ENCODE measurements at regions not wholly inside any gene's neighbourhood (a gene's known extent, or its start where the extent isn't known, plus 50 kb on each side); places are given as distances from the start of the nearest gene placed in this dataset.
A peak's percentile ranks its signal among the peaks of the same experiment; 100 is the strongest.

DNA sequence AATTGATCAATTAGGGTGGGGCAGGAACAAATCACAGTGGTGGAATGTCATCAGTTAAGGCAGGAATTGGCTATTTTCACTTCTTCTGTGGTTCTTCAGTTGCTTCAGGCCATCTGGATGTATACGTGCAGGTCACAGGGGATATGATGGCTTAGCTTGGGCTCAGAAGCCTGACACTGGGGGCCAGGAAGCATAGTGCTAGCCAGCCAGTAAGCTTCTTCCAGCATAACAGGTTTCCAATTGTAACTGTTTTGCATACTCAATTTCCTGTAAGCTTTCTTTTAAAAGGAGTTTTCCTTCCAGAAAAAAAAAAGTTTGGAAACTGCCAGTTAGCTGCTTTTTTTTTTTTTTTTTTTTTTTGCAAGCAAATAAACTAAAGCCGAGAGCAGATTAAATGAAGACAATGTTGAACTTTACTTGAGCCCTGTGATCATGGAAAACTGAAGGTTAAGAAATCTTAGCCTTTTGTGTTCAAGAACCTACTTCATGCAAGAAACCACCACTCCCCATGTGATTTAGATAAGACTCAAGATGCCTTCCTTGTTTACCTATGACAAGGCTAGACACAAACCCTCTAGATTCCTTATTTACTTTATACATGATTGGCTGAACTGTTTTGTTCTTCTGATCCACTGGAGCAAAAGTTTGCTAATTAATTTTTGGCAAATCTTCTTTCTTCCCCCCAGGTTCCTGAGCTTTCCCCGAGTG lies 126.9 kb upstream of the LINC00305 start:
- DNase-seq: no peak

DNA sequence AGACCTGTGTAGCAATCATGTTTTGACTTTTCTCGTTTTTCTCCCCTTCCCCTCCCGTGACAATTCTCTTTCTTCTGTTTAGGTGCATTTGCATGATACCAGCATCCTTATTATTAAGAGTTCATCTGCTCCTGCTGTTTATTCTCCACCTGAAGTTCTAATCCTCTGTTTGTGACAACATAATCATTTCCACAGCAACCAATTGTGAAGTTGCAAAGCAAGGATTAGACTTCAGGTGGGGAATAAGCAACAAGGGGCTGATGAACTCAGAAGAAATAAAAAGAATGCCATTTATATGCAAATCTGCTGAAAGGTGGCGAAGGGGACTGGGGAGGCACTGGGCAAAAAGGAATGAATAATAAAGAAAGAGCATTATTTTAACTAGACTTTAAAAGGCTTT lies 124.8 kb upstream of the LINC00305 start:
- DNase-seq: no peak

DNA sequence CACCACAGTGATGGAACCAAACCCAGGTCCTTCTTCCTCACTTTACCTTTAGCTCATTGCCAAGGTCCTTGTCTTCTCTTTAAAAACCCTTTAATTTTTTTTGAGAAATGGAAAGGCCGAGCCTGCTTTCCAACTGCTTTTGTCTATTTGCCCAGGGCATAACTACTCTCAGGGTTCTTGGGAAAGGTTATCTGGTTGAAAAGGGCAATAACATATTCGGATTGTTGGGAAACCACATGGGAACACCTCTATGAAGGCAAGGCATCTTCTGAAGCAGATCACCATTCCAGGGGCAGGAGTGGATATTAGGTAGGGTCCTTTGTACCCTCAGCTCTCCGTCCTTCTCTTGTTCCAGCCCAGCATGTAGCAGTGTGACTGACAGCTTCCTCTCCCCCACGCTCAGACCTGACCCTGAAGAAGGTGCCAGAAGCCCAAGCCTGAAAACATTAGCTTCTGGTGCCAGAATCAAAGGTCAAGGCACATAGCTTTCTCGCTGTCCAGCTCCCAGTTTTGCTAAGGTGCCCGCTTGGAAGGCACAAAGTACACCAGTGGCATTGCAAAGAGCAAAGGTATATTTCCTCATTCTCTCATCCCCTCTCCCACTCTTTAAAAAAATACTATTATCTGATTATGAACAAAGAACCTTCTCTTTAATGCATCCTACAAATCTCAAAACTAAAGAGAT lies 123.2 kb upstream of the LINC00305 start:
- no peak for DNase-seq

DNA sequence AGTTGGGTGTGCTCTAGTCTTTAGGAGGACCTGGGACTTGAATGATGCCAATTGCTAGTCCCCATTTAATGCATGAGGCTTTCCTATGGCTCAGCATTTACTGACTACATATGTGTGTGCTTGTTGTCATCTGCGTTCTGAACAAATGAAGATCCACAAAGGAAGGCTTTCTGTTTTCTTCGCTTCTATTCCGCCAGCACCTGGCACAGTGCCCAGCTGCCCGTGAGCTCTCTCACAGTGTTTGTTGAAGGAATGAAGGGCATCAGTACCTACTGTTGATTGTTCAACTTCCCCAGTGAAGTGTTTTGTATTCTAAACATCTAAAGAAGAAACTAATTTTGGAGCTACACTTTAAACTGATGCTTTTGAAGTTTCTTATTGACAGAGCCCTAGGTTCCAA lies 122.4 kb upstream of the LINC00305 start:
- peak; percentile 87 for DNase-seq

DNA sequence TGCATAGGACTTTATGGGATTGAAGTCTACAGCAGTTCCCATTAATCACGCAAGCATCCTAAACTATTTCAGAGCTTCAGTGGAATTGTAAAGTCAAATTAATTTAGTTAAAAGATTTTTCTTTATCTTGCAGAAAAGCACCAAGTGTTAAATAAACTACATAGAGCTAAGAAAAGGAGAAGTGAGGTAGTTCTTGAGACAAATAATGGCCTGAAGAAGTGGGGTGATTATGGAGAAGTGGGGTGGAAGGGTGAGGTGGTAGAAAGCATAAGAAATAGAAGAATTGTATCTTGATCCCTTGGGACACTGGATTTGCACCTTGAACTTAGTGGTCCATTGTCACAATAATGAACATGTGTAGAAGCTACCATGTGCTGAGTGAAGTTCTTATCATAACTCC lies 121.7 kb upstream of the LINC00305 start:
- DNase-seq: no peak

DNA sequence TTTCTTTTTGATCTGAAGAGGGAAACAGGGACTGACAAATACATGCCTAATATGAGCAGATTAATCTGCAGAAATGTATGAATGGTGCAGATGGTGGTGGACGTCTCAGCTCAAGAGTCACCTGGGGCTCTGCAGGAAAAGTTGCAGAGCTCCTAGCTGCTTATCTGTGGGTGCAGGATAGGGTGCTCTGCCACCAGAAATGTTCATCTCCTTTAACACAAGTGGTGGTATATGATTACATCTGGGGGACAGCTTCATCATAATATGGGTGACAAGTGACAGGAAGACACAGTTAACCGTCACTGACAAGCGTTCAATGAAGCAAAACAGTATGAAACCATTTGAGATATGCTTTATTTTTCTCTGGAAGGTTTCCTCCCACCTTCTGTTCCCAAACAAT lies 121.2 kb upstream of the LINC00305 start:
- DNase-seq: no peak

DNA sequence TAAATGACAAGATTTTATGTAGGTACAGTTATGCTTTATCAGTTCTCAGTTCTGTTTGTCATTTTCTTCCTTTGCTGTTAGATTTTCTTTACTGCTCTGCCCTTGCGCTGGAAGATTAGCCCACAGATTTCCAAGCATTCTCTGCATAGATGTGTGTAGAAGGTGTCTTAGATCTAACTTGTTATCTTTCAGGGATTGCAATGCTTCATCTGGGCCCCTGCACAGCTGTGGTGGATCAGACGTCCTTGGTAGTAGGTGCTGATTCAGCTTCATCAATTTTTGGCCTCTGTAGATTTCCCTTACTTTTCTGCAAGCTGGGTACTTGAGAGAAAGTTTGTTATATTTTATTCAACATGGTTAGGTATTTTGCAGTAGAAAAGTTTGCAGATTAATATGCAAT lies 115.3 kb upstream of the LINC00305 start:
- no peak for DNase-seq

DNA sequence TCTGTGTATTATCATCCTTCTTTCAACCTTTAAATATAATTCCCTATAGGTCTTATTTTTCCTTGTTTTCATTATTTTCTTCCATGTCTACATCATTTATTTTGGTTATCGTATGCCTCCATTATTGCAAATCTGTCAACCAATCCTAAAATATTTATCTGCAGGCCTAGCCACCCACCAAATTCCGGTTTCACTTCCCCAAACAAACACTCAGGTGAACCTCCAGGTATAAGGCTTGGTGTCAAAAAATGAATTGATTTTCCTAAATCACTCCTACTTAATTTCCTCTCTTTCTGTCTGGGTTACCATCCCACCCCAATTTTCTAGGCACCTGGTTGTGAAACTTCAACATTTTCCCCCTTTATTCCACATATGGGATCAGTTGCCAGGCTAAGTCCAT lies 111.9 kb upstream of the LINC00305 start:
- no peak for DNase-seq

DNA sequence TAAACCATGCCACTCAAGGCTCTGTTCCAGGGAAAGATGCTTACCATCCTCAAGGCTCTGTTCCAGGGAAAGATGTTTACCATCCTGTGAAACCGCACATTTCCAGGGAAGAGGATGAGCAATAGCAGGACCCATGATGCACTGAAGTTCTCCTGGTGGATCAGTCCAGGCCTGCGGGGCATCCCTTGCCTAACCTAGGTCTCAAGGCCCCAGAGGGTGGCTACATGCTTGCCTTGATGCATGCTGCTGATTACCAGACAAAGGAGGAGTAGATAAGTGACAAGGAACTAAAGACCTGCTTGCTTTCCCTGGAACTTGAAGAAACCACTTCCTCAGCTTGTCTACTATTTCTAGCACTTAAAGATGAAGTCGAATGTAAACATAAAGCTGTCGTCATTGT lies 111.0 kb upstream of the LINC00305 start:
- DNase-seq: no peak

DNA sequence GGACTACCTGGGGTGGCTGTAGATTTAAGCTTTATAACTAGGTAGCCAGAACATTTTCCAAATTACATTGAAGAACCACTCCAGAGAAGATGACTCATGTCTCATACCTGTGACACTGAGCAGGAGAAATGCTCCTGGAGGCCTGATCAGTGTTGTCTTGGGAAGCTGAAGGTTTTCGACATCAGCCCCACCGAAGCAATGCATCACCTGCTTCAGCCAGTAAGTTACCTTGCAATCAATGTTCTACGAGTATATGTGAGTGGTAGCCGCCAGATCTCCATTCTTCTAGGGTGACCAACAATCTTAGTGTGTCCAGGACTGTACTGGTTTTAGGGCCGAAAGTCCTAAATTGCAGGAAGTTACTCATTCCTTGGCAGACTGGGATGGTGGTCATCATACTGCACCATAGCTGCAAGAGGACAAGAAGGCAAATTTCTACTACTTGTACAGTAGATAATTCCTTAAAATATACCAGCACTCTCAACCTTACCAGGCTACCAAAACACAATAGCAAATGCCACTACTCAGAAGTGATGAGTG lies 109.3 kb upstream of the LINC00305 start:
- no peak for DNase-seq

DNA sequence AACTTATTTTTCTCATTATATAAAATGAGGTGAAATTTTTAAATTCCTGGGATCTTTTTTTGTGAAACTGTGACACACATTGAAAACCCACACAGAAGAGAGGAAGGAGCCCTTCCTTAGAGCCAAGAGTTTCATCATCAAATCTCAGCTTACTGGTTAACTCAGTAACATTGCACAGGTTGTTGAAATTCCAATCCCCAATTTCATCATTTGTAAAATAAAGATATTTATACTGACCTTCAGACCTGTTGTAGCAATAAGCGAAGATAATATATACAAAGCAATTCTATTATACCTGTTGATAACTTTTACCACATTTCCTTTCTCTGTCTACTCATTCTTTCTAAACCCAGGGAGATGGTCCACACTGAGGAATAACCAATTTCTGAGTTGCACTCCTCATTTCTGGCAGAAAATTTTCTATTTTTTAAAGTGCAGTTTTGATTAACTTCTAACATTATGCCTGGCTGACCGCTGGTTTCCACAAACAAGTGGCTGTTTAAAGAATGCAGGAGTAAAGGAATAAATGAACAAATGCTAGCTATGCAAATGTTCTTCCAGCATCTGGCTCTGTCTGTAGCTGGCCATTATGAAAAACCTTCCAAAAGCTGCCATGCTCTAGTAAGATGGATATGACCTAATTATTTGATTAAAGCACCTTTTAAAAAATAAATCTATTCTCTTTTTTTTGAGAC lies 105.7 kb upstream of the LINC00305 start:
- DNase-seq: no peak

DNA sequence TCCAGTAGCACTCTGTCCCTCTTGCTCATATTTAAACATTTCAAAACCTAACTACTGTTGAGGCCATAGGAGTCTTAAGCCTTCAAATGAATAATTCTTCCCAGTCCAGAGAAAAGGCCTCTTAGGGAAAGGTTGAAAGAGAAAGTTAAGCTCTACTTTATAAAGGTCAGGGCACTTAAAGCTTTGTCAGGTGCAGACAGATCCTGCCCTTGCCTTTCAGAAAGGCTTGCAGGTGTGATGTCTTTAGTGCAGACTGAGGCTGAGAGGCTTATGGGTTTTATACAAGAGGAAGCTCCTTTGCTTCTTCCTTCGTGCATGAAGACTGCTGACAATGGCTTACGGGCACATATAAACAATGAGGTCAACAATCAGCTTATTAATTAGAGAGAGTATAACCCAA lies 105.0 kb upstream of the LINC00305 start:
- no peak for DNase-seq

DNA sequence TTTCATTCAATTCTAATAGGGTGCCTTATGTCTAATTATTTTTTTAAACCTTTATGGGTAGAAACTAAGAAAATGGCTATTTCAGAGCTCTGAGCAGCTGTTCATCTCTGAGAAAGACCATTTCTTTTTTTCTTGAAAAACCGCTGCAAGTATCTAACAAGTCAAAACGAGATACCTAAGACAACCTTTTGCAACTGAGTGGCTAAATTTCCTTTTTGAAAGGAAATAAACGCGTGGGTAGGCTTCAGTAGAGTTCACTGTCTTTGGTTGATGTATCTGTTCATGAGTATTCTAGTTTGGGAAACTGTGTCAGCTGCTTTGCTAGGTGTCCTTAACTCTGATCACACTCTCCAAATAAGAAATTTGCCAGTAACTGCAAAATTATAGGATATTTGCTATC lies 104.3 kb upstream of the LINC00305 start:
- DNase-seq: no peak

DNA sequence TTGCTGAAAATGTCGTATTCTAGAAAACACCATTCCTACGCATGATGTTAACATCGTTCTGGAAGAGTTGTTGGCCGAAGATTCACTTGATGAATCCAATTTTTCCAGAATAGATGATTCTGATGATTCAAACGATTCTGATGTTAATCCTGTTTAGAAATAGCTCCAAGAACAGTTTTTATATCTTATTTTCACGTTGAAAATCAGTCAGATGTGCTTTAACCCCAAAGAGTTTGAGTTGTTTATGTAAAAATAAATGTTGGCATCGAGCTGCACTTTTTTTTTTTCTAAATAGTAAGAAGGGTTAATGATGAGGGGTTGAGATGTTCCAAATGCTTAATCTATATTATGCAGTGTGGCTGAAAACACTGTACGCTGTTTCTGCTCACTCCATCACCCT lies 99.9 kb upstream of the LINC00305 start:
- DNase-seq: no peak

DNA sequence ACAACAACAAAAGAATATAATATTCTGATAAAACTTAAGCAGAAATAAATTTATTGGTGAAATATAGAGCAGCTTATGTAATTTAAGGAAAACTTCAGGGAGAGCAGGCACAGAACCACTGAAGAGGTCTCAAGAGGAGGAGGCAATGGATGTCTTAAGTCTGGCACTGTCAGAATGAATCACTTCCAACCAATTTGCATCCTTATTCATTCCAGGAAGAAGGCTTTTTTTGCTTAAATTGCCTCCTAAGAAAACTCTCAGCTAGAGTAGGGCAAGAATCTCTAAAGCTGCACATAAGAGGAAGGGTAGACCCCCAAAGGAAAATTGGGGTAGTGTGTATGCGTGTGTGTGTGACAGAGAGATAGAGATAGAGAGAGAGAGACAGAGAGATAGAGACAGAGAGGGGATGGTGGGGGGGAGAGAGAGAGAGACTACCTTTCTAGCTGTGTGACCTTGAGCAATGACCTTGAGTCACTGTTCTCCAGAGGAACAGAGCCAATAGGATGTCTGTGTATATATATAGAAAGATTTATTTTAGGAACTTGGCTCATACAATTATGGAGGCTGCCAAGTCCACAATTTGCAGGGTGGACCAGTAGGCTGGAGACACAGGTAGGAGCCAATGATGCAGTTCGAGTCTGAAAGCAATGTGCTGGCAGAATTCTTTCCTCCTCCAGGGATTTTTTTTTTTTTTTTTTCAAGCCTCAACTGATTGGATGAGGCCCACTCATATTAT lies 96.4 kb upstream of the LINC00305 start:
- DNase-seq: no peak

DNA sequence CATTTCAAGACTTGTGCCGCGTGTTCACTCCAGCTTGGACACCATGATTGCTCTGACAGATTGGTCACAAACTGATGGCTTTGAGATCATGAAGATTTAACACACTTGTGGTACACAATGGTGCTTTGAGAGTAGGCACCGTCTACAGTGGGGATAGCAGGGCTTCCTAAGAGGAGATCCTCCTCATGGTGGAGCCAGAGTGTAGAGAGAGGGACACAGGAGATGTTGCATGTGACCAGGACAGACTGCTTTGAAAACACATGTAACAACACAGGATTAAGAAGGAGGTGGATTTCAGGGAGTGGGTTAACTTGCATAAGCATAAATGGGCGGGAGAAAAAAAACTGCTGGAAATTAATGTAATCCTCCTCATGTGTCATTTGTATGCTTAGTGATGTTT lies 95.7 kb upstream of the LINC00305 start:
- peak; percentile 48 for DNase-seq

DNA sequence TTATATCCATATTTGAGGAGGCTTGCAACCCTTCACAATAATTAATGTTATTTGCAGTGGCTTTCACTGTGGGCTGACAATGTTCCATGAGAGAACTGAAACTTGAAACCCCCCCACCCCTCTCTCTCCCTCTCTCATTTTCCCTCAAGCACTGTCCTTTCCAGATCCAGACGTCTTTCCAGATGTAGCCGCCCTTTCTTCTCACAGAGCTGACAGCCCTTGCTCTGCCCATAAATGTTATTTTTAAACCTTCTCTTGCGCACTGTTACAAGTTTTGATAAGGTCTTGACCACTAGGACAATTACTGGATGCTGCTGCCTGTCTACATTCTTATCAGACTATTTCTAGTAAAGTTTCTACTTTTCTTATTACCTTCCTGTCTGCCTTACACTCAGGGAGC lies 91.4 kb upstream of the LINC00305 start:
- no peak for DNase-seq

DNA sequence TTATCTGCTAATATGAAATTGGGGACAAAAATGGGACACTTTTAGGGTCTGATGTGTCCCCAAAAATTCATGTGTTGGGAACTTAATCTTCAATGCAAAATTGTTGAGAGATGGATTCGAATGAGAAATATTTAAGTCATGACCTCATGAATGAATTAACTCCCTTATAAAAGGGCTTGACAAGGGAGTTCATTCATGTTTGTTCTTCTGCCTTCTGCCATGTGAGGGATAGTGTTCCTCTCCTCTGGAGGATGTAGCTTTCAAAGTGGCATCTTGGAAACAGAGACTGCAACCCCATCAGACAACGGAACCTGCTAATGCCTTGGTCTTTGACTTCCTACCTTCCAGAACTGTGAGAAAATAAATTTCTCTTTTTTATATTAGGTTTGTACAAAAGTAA lies 89.2 kb upstream of the LINC00305 start:
- no peak for DNase-seq

DNA sequence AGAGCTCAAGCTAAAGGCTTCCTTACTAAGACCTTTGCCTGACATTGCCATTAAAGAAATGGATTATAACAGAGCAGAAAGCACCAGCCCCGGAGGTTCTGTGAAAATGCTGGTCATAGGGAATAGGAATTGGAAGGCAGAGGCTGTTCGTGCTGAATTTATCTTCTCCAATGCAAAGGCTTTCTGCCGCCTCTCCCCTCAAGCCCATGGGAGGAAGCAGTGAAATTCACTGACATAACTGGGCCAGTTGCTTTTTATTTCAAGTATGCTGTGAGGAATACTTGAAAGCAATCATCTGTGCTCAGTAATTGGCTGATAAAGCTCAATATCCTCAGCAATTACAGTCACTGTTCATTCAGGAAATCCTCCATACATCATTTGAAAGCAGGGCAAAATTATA lies 85.4 kb upstream of the LINC00305 start:
- no peak for DNase-seq

DNA sequence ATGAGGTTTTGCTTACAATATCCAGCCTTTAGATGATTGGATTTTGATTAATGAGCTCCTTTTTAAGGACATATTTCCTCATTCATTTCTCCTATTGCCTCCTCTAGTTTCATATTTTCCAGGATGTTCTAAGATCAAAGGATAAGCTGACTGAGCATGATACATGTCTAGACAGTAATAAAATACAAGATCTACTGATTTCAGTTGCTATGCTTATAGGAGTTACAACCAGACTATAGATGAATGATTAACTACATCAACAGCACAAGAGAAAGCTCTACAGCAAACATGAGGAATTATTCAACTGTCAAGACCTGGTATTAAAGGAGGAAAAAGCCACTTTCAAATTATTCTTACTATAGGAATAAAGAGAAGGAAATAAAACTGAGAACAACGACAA lies 85.0 kb upstream of the LINC00305 start:
- DNase-seq: no peak

DNA sequence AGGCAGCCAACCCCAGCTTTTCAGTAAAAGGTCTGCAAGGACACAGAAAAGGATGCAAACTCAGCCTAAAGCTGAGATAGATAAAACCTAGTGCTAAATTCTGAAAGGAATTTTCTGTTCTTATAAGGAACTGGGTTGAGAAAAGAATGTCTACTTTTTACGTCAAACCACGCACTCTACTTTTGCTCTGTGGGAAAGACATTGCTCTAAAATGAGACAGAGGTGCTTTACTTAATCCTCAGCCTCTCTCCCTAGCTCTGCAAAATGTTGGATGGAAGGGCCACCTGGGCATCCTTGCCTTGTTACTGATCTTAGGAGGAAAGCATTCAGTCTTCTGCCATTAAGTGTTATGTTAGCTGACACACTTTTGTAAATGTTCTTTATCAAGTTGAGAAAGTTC lies 72.1 kb upstream of the LINC00305 start:
- DNase-seq: no peak

DNA sequence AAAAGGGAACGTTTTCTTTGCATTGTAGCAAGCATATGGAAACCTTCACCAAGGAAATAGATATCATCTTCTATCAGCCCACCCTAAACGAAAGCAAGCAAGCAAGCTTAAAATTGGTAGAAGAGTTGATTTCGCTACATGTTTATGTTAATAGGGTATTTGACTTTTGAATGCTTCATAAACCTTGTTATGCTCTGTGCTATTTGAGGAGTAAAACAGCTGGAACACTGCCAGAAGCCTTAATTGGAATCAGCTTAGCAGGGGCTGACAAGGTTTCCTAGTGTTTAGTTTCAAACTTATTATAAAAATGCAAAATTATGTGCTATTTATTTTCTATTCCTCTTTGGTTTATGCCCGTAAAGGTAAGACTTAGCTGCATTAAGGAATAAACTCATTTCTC lies 70.6 kb upstream of the LINC00305 start:
- DNase-seq: no peak

DNA sequence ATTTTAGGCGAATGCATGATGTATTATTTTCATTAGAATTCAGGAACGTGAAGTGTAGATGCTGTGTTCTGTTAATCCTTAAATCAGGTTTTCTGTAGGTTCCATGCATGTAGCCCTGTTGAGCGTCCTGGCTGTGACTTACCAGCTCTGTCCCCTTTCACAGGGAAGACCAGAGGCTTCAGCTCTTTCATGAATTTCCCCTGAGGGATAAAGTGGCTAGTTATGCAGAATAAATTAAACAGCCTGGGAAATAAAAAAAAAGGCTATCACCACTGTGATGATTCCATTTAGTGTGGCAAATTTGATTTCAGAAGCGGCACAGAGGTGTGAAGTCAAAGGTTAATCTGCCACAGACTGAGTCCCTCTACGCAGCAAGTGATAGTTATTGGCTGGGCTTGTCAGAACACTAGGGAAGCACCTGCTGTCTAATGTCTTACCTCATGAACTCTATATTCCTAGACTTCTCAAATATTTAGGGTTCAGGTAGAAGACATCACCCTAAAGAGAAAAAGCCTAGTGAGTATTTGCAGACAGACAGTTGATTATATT lies 61.6 kb upstream of the LINC00305 start:
- DNase-seq: no peak
